HFFc6 (cell line): ENCODE measurements at regions not wholly inside any gene's neighbourhood (a gene's known extent, or its start where the extent isn't known, plus 50 kb on each side); places are given as distances from the start of the nearest gene placed in this dataset.
A peak's percentile ranks its signal among the peaks of the same experiment; 100 is the strongest.

Experiments
- DNase-seq: peaks from one replicate; pipeline ENCODE4 v3.0.0-alpha.2; 2018
- H3K27ac Mint-ChIP-seq: 2 replicates; pipeline ENCODE4 v1.8.0; 2020; ENCODE audit warnings: mild to moderate bottlenecking, mixed read lengths
- H3K27me3 Mint-ChIP-seq: 2 replicates; pipeline ENCODE4 v1.8.0; 2021; ENCODE audit warnings: mild to moderate bottlenecking, moderate library complexity, mixed read lengths; ENCODE audit not compliant: insufficient read depth
- H3K36me3 Mint-ChIP-seq: 2 replicates; pipeline ENCODE4 v1.8.0; 2021; ENCODE audit warnings: low read depth, mixed read lengths
- H3K4me1 Mint-ChIP-seq: 2 replicates; pipeline ENCODE4 v1.8.0; 2020; ENCODE audit warnings: low read depth, mixed read lengths
- H3K4me3 Mint-ChIP-seq: 2 replicates; pipeline ENCODE4 v1.8.0; 2020; ENCODE audit warnings: mild to moderate bottlenecking, moderate library complexity, mixed read lengths
- H3K9me3 Mint-ChIP-seq: 2 replicates; pipeline ENCODE4 v1.8.0; 2020; ENCODE audit warnings: mild to moderate bottlenecking, mixed read lengths
- CTCF ChIP-seq: fragments of 200-600 bp; sonication (generic); IDR thresholded peaks from 2 replicates; pipeline ENCODE4 v1.5.0; 2021; ENCODE audit warnings: antibody characterized with exemption, mild to moderate bottlenecking

- TF ChIP-seq CTCF, result no peak
- H3K4me1 Mint-ChIP-seq, result peaks cover 17% of the 10 kb centered on the region
- no peak for DNase-seq
- H3K36me3 Mint-ChIP-seq, result no peaks in the 10 kb centered on the region
- peaks cover 6% of the 10 kb centered on the region for H3K27me3 Mint-ChIP-seq
- H3K27ac Mint-ChIP-seq, result no peak overlapping the region
- H3K4me3 Mint-ChIP-seq, result no peak overlapping the region
- no peaks in the 10 kb centered on the region for H3K9me3 Mint-ChIP-seq
Observed at GRCh38 chr6:82738773-82739172, 326.9 kb downstream of the UBE3D start.

- no peak overlapping the region for H3K27ac Mint-ChIP-seq
- H3K4me3 Mint-ChIP-seq, result no peak overlapping the region
- TF ChIP-seq CTCF, result no peak
- no peaks in the 10 kb centered on the region for H3K9me3 Mint-ChIP-seq
- DNase-seq, result no peak
- no peaks in the 10 kb centered on the region for H3K36me3 Mint-ChIP-seq
- peaks cover 17% of the 10 kb centered on the region for H3K4me1 Mint-ChIP-seq
- peaks cover 6% of the 10 kb centered on the region for H3K27me3 Mint-ChIP-seq
Observed at GRCh38 chr6:82739303-82739702, 326.3 kb downstream of the UBE3D start.

DNA sequence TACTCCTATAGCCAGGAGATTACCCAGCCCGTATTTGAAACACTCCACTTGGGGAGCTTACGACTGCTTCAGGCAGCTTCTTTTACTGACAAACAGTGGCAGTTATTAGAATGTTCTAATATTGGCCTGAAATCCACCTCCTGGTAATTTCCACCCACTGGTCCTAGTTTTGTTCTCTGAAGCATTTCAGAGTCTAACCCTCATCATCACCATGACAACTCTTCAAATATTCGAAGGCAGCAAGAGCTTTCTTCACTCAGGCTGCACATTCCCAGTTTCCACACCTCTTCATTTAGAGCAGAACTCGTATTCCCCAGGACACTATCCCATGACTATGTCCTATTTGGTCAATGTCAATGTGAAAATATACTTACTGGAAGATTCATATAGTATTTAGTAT is 325.6 kb downstream of the UBE3D start:
- no peak for DNase-seq
- Mint-ChIP-seq H3K4me3 (no peak overlapping the region), H3K36me3 (no peaks in the 10 kb centered on the region), H3K27me3 (peaks cover 6% of the 10 kb centered on the region), H3K9me3 (no peaks in the 10 kb centered on the region), H3K4me1 (peaks cover 17% of the 10 kb centered on the region), H3K27ac (no peak overlapping the region)
- no peak for TF ChIP-seq CTCF

- H3K4me1 Mint-ChIP-seq, result peaks cover 17% of the 10 kb centered on the region
Observed at GRCh38 chr6:82741325-82741995, 324.2 kb downstream of the UBE3D start.

GRCh38 chr6:82741996-82742385 is 323.6 kb downstream of the UBE3D start:
- no peak overlapping the region for H3K27ac Mint-ChIP-seq
- DNase-seq, result no peak
- H3K4me1 Mint-ChIP-seq, result peaks cover 17% of the 10 kb centered on the region
- peaks cover 9% of the 10 kb centered on the region for H3K27me3 Mint-ChIP-seq
- no peaks in the 10 kb centered on the region for H3K9me3 Mint-ChIP-seq
- no peaks in the 10 kb centered on the region for H3K36me3 Mint-ChIP-seq
- no peak overlapping the region for H3K4me3 Mint-ChIP-seq
- TF ChIP-seq CTCF, result no peak

More at GRCh38 chr6:82741325-82741995, 324.2 kb downstream of the UBE3D start:
- Mint-ChIP-seq H3K36me3 (no peaks in the 10 kb centered on the region), H3K27ac (no peak overlapping the region), H3K9me3 (no peaks in the 10 kb centered on the region), H3K4me3 (no peak overlapping the region), H3K27me3 (peaks cover 6% of the 10 kb centered on the region)
- no peak for TF ChIP-seq CTCF
- DNase-seq, result peak; percentile 72
